Uterus (tissue), 2 donors: ENCODE measurements at regions not wholly inside any gene's neighbourhood (a gene's known extent, or its start where the extent isn't known, plus 50 kb on each side); places are given as distances from the start of the nearest gene placed in this dataset.

Experiments used
- CTCF ChIP-seq, 4 experiments: fragments of 200-600 bp in 2 of 4; fragments of 450-650 bp in 2 of 4; sonication (generic) in 2 of 4; IDR thresholded peaks; one replicate each; pipeline ENCODE4 v1.5.1; 2016 to 2019; ENCODE audit warnings: antibody characterized with exemption in 4 of 4, mild to moderate bottlenecking in 2 of 4, moderate library complexity in 1 of 4
- POLR2A ChIP-seq, 2 donors: fragments of 450-650 bp; IDR thresholded peaks; one replicate each; pipeline ENCODE4 v1.6.1; 2016; ENCODE audit warnings: antibody characterized with exemption in 2 of 2, mild to moderate bottlenecking in 1 of 2, moderate library complexity in 1 of 2

- TF ChIP-seq CTCF (IDR thresholded peaks at IDR 0.05), result no peak
- TF ChIP-seq POLR2A (IDR thresholded peaks at IDR 0.05), result no peak
These were observed 496.8 kb upstream of the ARRDC4 start for GRCh38 chr15:97463696-97464095.
